Activated naive CD4-positive, alpha-beta T cell treated with anti-CD3 and anti-CD28 coated beads, Interleukin-2, amount 10 ng/mL, durations not matched to agents 7 days and 5 days (primary cell): ENCODE measurements at regions not wholly inside any gene's neighbourhood (a gene's known extent, or its start where the extent isn't known, plus 50 kb on each side); places are given as distances from the start of the nearest gene placed in this dataset.
"Not testable (repeated sequence)": the region's sequence is repeated elsewhere in the genome, so short reads cannot be mapped to it uniquely, and the experiment has no call there.

ENCODE experiments used
- CTCF ChIA-PET: fragments of 350-600 bp; sonication (Branson Sonifier 250); formaldehyde crosslinking; loops from one replicate; lab custom pipeline; 2021; ENCODE audit warnings: antibody characterized with exemption; lab: Charles Lee
- DNase-seq: peaks from one replicate; pipeline ENCODE4 v3.0.0-alpha.2; 2020
- H3K27ac Mint-ChIP-seq: one replicate; pipeline ENCODE4 v1.8.0; 2021; ENCODE audit warnings: mild to moderate bottlenecking, moderate library complexity, mixed read lengths
- H3K27me3 Mint-ChIP-seq: one replicate; pipeline ENCODE4 v1.8.0; 2021; ENCODE audit warnings: mild to moderate bottlenecking, mixed read lengths
- H3K36me3 Mint-ChIP-seq: one replicate; pipeline ENCODE4 v1.8.0; 2021; ENCODE audit warnings: mixed read lengths
- H3K4me1 Mint-ChIP-seq: one replicate; pipeline ENCODE4 v1.8.0; 2021; ENCODE audit warnings: mixed read lengths
- H3K4me3 Mint-ChIP-seq: one replicate; pipeline ENCODE4 v1.8.0; 2021; ENCODE audit warnings: mild to moderate bottlenecking, moderate library complexity, mixed read lengths
- H3K9me3 Mint-ChIP-seq: one replicate; pipeline ENCODE4 v1.8.0; 2021; ENCODE audit warnings: mixed read lengths

GRCh38 chr3:140770977-140771667, 93.3 kb downstream of the TRIM42 start:
- Mint-ChIP-seq H3K4me3 (no peak overlapping the region), H3K27me3 (peaks cover 5% of the 10 kb centered on the region), H3K9me3 (peaks cover 8% of the 10 kb centered on the region), H3K36me3 (no peaks in the 10 kb centered on the region), H3K27ac (no peak overlapping the region), H3K4me1 (peaks cover 6% of the 10 kb centered on the region)
- CTCF ChIA-PET: no interaction called here
- no peak for DNase-seq

- H3K36me3 Mint-ChIP-seq: peaks cover 2% of the 10 kb centered on the region
- H3K4me1 Mint-ChIP-seq: peaks cover 5% of the 10 kb centered on the region
- peaks cover 14% of the 10 kb centered on the region for H3K9me3 Mint-ChIP-seq
- DNase-seq: no peak
- H3K27me3 Mint-ChIP-seq: no peaks in the 10 kb centered on the region
- no peak overlapping the region for H3K27ac Mint-ChIP-seq
- H3K4me3 Mint-ChIP-seq: no peak overlapping the region
- CTCF ChIA-PET: no interaction called here
Observed at GRCh38 chr3:140777631-140778233, 99.9 kb downstream of the TRIM42 start.

GRCh38 chr3:140791368-140791767, 113.5 kb downstream of the TRIM42 start:
- no peak overlapping the region for H3K4me3 Mint-ChIP-seq
- CTCF ChIA-PET: no interaction called here
- no peaks in the 10 kb centered on the region for H3K4me1 Mint-ChIP-seq
- DNase-seq: no peak
- no peak overlapping the region for H3K27ac Mint-ChIP-seq
- H3K9me3 Mint-ChIP-seq: peaks cover 2% of the 10 kb centered on the region
- no peaks in the 10 kb centered on the region for H3K36me3 Mint-ChIP-seq
- H3K27me3 Mint-ChIP-seq: no peaks in the 10 kb centered on the region

- Mint-ChIP-seq H3K9me3 (peaks cover 2% of the 10 kb centered on the region), H3K27ac (no peak overlapping the region), H3K36me3 (no peaks in the 10 kb centered on the region), H3K4me1 (no peaks in the 10 kb centered on the region), H3K27me3 (no peaks in the 10 kb centered on the region), H3K4me3 (no peak overlapping the region)
- CTCF ChIA-PET: no interaction called here
- DNase-seq: no peak
Observed at GRCh38 chr3:140794507-140794906, 116.6 kb downstream of the TRIM42 start.

GRCh38 chr3:140802898-140803297, 125.0 kb downstream of the TRIM42 start:
- H3K27me3 Mint-ChIP-seq, H3K4me1 Mint-ChIP-seq, DNase-seq, CTCF ChIA-PET, H3K36me3 Mint-ChIP-seq, H3K27ac Mint-ChIP-seq, H3K4me3 Mint-ChIP-seq: not testable (repeated sequence)
- H3K9me3 Mint-ChIP-seq: peaks cover 14% of the 10 kb centered on the region

- H3K4me3 Mint-ChIP-seq: no peak overlapping the region
- no peaks in the 10 kb centered on the region for H3K4me1 Mint-ChIP-seq
- no peak overlapping the region for H3K27ac Mint-ChIP-seq
- H3K27me3 Mint-ChIP-seq: peaks cover 6% of the 10 kb centered on the region
- CTCF ChIA-PET: no interaction called here
- no peaks in the 10 kb centered on the region for H3K9me3 Mint-ChIP-seq
- H3K36me3 Mint-ChIP-seq: no peaks in the 10 kb centered on the region
- DNase-seq: no peak
Observed at GRCh38 chr3:140809316-140809715, 131.5 kb downstream of the TRIM42 start.

- no peaks in the 10 kb centered on the region for H3K27me3 Mint-ChIP-seq
- DNase-seq: no peak
- H3K4me1 Mint-ChIP-seq: no peaks in the 10 kb centered on the region
- CTCF ChIA-PET: no interaction called here
- H3K36me3 Mint-ChIP-seq: no peaks in the 10 kb centered on the region
- H3K9me3 Mint-ChIP-seq: no peaks in the 10 kb centered on the region
- no peak overlapping the region for H3K27ac Mint-ChIP-seq
- no peak overlapping the region for H3K4me3 Mint-ChIP-seq
Observed at GRCh38 chr3:140816372-140817195, 125.1 kb upstream of the SLC25A36 start.

- H3K27ac Mint-ChIP-seq: no peak overlapping the region
- H3K4me1 Mint-ChIP-seq: no peaks in the 10 kb centered on the region
- CTCF ChIA-PET: no interaction called here
- no peaks in the 10 kb centered on the region for H3K36me3 Mint-ChIP-seq
- no peak for DNase-seq
- H3K27me3 Mint-ChIP-seq: peaks cover 3% of the 10 kb centered on the region
- H3K9me3 Mint-ChIP-seq: no peaks in the 10 kb centered on the region
- H3K4me3 Mint-ChIP-seq: no peak overlapping the region
Observed at GRCh38 chr3:140821493-140821892, 120.1 kb upstream of the SLC25A36 start.

GRCh38 chr3:140822401-140823047, 119.1 kb upstream of the SLC25A36 start:
- no peaks in the 10 kb centered on the region for H3K4me1 Mint-ChIP-seq
- DNase-seq: no peak
- H3K4me3 Mint-ChIP-seq: no peak overlapping the region
- H3K27ac Mint-ChIP-seq: no peak overlapping the region
- H3K36me3 Mint-ChIP-seq: no peaks in the 10 kb centered on the region
- H3K27me3 Mint-ChIP-seq: peaks cover 3% of the 10 kb centered on the region
- no peaks in the 10 kb centered on the region for H3K9me3 Mint-ChIP-seq
- CTCF ChIA-PET: no interaction called here

GRCh38 chr3:140823106-140823505, 118.5 kb upstream of the SLC25A36 start:
- no peaks in the 10 kb centered on the region for H3K4me1 Mint-ChIP-seq
- DNase-seq: no peak
- no peaks in the 10 kb centered on the region for H3K9me3 Mint-ChIP-seq
- no peak overlapping the region for H3K27ac Mint-ChIP-seq
- no peaks in the 10 kb centered on the region for H3K36me3 Mint-ChIP-seq
- no peak overlapping the region for H3K4me3 Mint-ChIP-seq
- peaks cover 3% of the 10 kb centered on the region for H3K27me3 Mint-ChIP-seq
- CTCF ChIA-PET: no interaction called here

- Mint-ChIP-seq H3K36me3 (no peaks in the 10 kb centered on the region), H3K27me3 (peaks cover 2% of the 10 kb centered on the region), H3K4me1 (peaks cover 2% of the 10 kb centered on the region), H3K9me3 (no peaks in the 10 kb centered on the region), H3K27ac (no peak overlapping the region), H3K4me3 (no peak overlapping the region)
- CTCF ChIA-PET: no interaction called here
- DNase-seq: no peak
Observed at GRCh38 chr3:140827894-140828293, 113.7 kb upstream of the SLC25A36 start.

GRCh38 chr3:140828585-140828984, 113.1 kb upstream of the SLC25A36 start:
- peaks cover 6% of the 10 kb centered on the region for H3K27me3 Mint-ChIP-seq
- CTCF ChIA-PET: no interaction called here
- no peaks in the 10 kb centered on the region for H3K9me3 Mint-ChIP-seq

GRCh38 chr3:140829796-140830195, 111.8 kb upstream of the SLC25A36 start:
- H3K36me3 Mint-ChIP-seq: no peaks in the 10 kb centered on the region
- no peak overlapping the region for H3K27ac Mint-ChIP-seq
- CTCF ChIA-PET: no interaction called here
- H3K9me3 Mint-ChIP-seq: no peaks in the 10 kb centered on the region
- no peak overlapping the region for H3K4me3 Mint-ChIP-seq
- peaks cover 5% of the 10 kb centered on the region for H3K4me1 Mint-ChIP-seq
- DNase-seq: no peak
- peaks cover 14% of the 10 kb centered on the region for H3K27me3 Mint-ChIP-seq

More at GRCh38 chr3:140828585-140828984, 113.1 kb upstream of the SLC25A36 start:
- peaks cover 5% of the 10 kb centered on the region for H3K4me1 Mint-ChIP-seq
- DNase-seq: no peak
- no peak overlapping the region for H3K4me3 Mint-ChIP-seq
- H3K27ac Mint-ChIP-seq: no peak overlapping the region
- H3K36me3 Mint-ChIP-seq: no peaks in the 10 kb centered on the region

- peaks cover 15% of the 10 kb centered on the region for H3K27me3 Mint-ChIP-seq
- H3K4me3 Mint-ChIP-seq: no peak overlapping the region
- H3K36me3 Mint-ChIP-seq: no peaks in the 10 kb centered on the region
- H3K4me1 Mint-ChIP-seq: peaks cover 5% of the 10 kb centered on the region
- no peak for DNase-seq
- CTCF ChIA-PET: no interaction called here
- H3K27ac Mint-ChIP-seq: no peak overlapping the region
- H3K9me3 Mint-ChIP-seq: no peaks in the 10 kb centered on the region
Observed at GRCh38 chr3:140830391-140830790, 111.2 kb upstream of the SLC25A36 start.
